Sigmoid colon (tissue), 3 donors: ENCODE measurements at regions not wholly inside any gene's neighbourhood (a gene's known extent, or its start where the extent isn't known, plus 50 kb on each side); places are given as distances from the start of the nearest gene placed in this dataset.

Experiments used
- CTCF ChIP-seq, 4 experiments: fragments of 450-650 bp in 3 of 4; fragments of 200-600 bp in 1 of 4; IDR thresholded peaks; one replicate each; pipeline ENCODE4 v1.5.1; 2016 to 2019; ENCODE audit warnings: antibody characterized with exemption in 4 of 4, mild to moderate bottlenecking in 3 of 4, moderate library complexity in 2 of 4
- POLR2A ChIP-seq, 2 donors: fragments of 450-650 bp; IDR thresholded peaks; one replicate each; pipeline ENCODE4 v1.6.1; 2016; ENCODE audit warnings: antibody characterized with exemption in 2 of 2, mild to moderate bottlenecking in 2 of 2, moderate library complexity in 2 of 2

DNA sequence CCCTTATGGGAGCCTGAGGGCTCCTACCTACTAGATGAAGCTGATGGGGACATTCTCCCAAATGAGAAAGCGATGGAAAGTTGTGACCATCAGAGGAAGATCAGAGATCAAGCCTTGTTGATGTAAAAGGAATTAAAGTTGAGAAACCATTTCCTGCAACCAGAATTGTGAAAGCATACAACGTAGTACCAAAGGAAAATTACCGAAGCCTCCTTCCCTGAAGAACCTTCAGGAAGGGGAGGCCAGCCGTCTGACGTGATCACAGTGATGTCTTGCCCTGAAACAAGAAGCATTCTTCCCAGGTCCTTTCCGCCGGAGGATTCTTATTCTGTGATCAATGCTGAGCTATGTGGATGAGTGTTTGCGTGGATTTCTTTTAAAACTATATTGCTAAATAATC is 211.6 kb upstream of the TNP1 start:
- TF ChIP-seq CTCF (IDR thresholded peaks at IDR 0.05) (no peak), POLR2A (IDR thresholded peaks at IDR 0.05) (no peak)
